GM19023 (cell line): ENCODE measurements at regions not wholly inside any gene's neighbourhood (a gene's known extent, or its start where the extent isn't known, plus 50 kb on each side); places are given as distances from the start of the nearest gene placed in this dataset.

Source experiments
- ATAC-seq: cut with Tn5 transposase; IDR thresholded peaks from one replicate; pipeline ENCODE4 v1.9.1; 2021; ENCODE audit warnings: mild to moderate bottlenecking, moderate library complexity; ENCODE audit not compliant: unreplicated experiment

- ATAC-seq: no peak
Observed at GRCh38 chr2:217691920-217692666, 310.7 kb downstream of the TNS1 start.

GRCh38 chr2:217691516-217691915, 311.3 kb downstream of the TNS1 start:
- no peak for ATAC-seq

GRCh38 chr2:217689053-217689452, 313.7 kb downstream of the TNS1 start:
- ATAC-seq: no peak

- ATAC-seq: no peak
Observed at GRCh38 chr2:217688494-217688893, 314.3 kb downstream of the TNS1 start.

- no peak for ATAC-seq
Observed at GRCh38 chr2:217687771-217688170, 315.0 kb downstream of the TNS1 start.

GRCh38 chr2:217685255-217685605, 317.6 kb downstream of the TNS1 start:
- no peak for ATAC-seq

- ATAC-seq: no peak
Observed at GRCh38 chr2:217684431-217685254, 318.2 kb downstream of the TNS1 start.

- no peak for ATAC-seq
Observed at GRCh38 chr2:217683106-217683870, 319.5 kb downstream of the TNS1 start.

GRCh38 chr2:217681791-217682190, 321.0 kb downstream of the TNS1 start:
- ATAC-seq: no peak

GRCh38 chr2:217680381-217680780, 322.4 kb downstream of the TNS1 start:
- ATAC-seq: no peak

- no peak for ATAC-seq
Observed at GRCh38 chr2:217673627-217674026, 329.2 kb downstream of the TNS1 start.

- no peak for ATAC-seq
Observed at GRCh38 chr2:217672472-217672871, 330.3 kb downstream of the TNS1 start.

GRCh38 chr2:217671871-217672270, 330.9 kb downstream of the TNS1 start:
- no peak for ATAC-seq

- ATAC-seq: no peak
Observed at GRCh38 chr2:217671075-217671474, 331.7 kb downstream of the TNS1 start.

GRCh38 chr2:217669831-217670230, 333.0 kb downstream of the TNS1 start:
- ATAC-seq: no peak

GRCh38 chr2:217667512-217667911, 335.3 kb downstream of the TNS1 start:
- no peak for ATAC-seq

- no peak for ATAC-seq
Observed at GRCh38 chr2:217667035-217667434, 335.8 kb downstream of the TNS1 start.

GRCh38 chr2:217666338-217666737, 336.5 kb downstream of the TNS1 start:
- ATAC-seq: no peak

GRCh38 chr2:217664761-217665160, 338.0 kb downstream of the TNS1 start:
- no peak for ATAC-seq

GRCh38 chr2:217662984-217663602, 339.7 kb downstream of the TNS1 start:
- no peak for ATAC-seq

GRCh38 chr2:217661378-217661777, 341.4 kb downstream of the TNS1 start:
- ATAC-seq: no peak
